Panc1 (cell line): ENCODE measurements at regions not wholly inside any gene's neighbourhood (a gene's known extent, or its start where the extent isn't known, plus 50 kb on each side); places are given as distances from the start of the nearest gene placed in this dataset.

Experiments used
- ATAC-seq: fragments of 200-7000 bp; cut with Tn5 transposase; 2 replicates; pipeline ENCODE4 v1.9.1; 2020; ENCODE audit warnings: mild to moderate bottlenecking, moderate library complexity
- BruUV-seq: library from RNA; stranded (reverse); fragments of 400-500 nt; replicated peaks from 2 replicates; lab custom pipeline; 2021; lab: Mats Ljungman, UMichigan
- CTCF ChIA-PET: fragments of 300-600 bp; sonication (Branson Sonifier 250); formaldehyde crosslinking; loops from one replicate; lab custom pipeline; 2022; ENCODE audit warnings: antibody characterized with exemption; lab: Charles Lee
- POLR2A ChIA-PET: fragments of 300-600 bp; sonication (Branson Sonifier 250); formaldehyde crosslinking; loops from one replicate; lab custom pipeline; 2022; ENCODE audit warnings: antibody characterized with exemption; lab: Charles Lee
- DNase-seq: peaks from one replicate; pipeline ENCODE4 v3.0.0-alpha.2; 2010; ENCODE audit warnings: low read depth, low spot score
- H3K27ac ChIP-seq: 2 replicates; pipeline ENCODE4 v1.5.1; 2011; ENCODE audit warnings: mild to moderate bottlenecking, low read length, inconsistent platforms
- H3K27me3 ChIP-seq: fragments of 200-500 bp; sonication (Bioruptor generic); 2 replicates; pipeline ENCODE4 v1.6.0; 2014; ENCODE audit warnings: low read length, inconsistent platforms; ENCODE audit not compliant: control insufficient read depth, insufficient read depth
- H3K36me3 ChIP-seq: fragments of 200-500 bp; sonication (Bioruptor generic); 2 replicates; pipeline ENCODE4 v1.5.1; 2014; ENCODE audit warnings: inconsistent platforms, mild to moderate bottlenecking, low read length, moderate library complexity; ENCODE audit not compliant: control insufficient read depth, insufficient read depth
- H3K4me1 ChIP-seq: 2 replicates; pipeline ENCODE4 v1.5.1; 2011; ENCODE audit warnings: inconsistent platforms, mild to moderate bottlenecking, low read length, moderate library complexity; ENCODE audit not compliant: control insufficient read depth, insufficient read depth
- H3K4me3 ChIP-seq, 2 experiments: 2 replicates each; pipeline ENCODE4 v1.5.1; 2011 to 2012; ENCODE audit warnings: low read depth in 2 of 2, low read length in 2 of 2, mild to moderate bottlenecking in 2 of 2, inconsistent platforms in 1 of 2, moderate library complexity in 1 of 2
- H3K9me3 ChIP-seq: fragments of 200-500 bp; sonication (Bioruptor generic); 2 replicates; pipeline ENCODE4 v1.5.1; 2014; ENCODE audit warnings: low read depth, mild to moderate bottlenecking, inconsistent platforms, low read length, moderate library complexity; ENCODE audit not compliant: control insufficient read depth, insufficient read depth
- CTCF ChIP-seq: fragments of 450-650 bp; IDR thresholded peaks from 2 replicates; pipeline ENCODE4 v1.5.1; 2017; ENCODE audit warnings: mild to moderate bottlenecking
- POLR2AphosphoS5 ChIP-seq: IDR thresholded peaks from 2 replicates; pipeline ENCODE4 v1.6.1; 2012; ENCODE audit warnings: mild to moderate bottlenecking, low read depth, low read length, moderate library complexity
- SIN3A ChIP-seq: IDR thresholded peaks from 2 replicates; pipeline ENCODE4 v1.6.1; 2012; ENCODE audit warnings: low read depth, mild to moderate bottlenecking, low read length, moderate library complexity, borderline replicate concordance; ENCODE audit not compliant: insufficient read depth
- TCF7L2 ChIP-seq: IDR thresholded peaks from 2 replicates; pipeline ENCODE4 v1.6.1; 2011; ENCODE audit warnings: mild to moderate bottlenecking, low read depth, low read length, inconsistent platforms
- in situ Hi-C: cut with HindIII; loops from 2 replicates; pipeline ENCODE4 v1.10.0; 2016; ENCODE audit warnings: low sequenced_read_pairs, low pct_unique_long_range_greater_than_20kb
- intact Hi-C: fragments of 100-400 bp; cut with micrococcal nuclease; formaldehyde crosslinking; loops from one replicate; pipeline ENCODE4 v1.10.0; 2022; ENCODE audit not compliant: unreplicated experiment
- TF ChIP-seq, protein P1 (sequence below), 2 experiments: IDR thresholded peaks; 2 replicates each; pipeline ENCODE4 v1.6.1; 2011 to 2012; ENCODE audit warnings: low read depth in 2 of 2, control low read depth in 1 of 2, low read length in 1 of 2, mild to moderate bottlenecking in 1 of 2, moderate library complexity in 1 of 2; ENCODE audit not compliant: insufficient read depth in 1 of 2

- Histone ChIP-seq H3K27ac (no peak overlapping the region), H3K4me3 (no peak overlapping the region), H3K27me3 (peaks cover 4% of the 10 kb centered on the region; the same call in 1 of the 2 replicates), H3K4me1 (peaks cover 5% of the 10 kb centered on the region), H3K36me3 (no peaks in the 10 kb centered on the region), H3K9me3 (no peaks in the 10 kb centered on the region)
- ChIA-PET CTCF (no interaction called here), POLR2A (no interaction called here)
- intact Hi-C loops: no loop called here
- ATAC-seq (no peak), DNase-seq (no peak)
- TF ChIP-seq SIN3A (no peak), TCF7L2 (no peak), CTCF (no peak), POLR2AphosphoS5 (no peak)
- TF ChIP-seq, protein P1, sequence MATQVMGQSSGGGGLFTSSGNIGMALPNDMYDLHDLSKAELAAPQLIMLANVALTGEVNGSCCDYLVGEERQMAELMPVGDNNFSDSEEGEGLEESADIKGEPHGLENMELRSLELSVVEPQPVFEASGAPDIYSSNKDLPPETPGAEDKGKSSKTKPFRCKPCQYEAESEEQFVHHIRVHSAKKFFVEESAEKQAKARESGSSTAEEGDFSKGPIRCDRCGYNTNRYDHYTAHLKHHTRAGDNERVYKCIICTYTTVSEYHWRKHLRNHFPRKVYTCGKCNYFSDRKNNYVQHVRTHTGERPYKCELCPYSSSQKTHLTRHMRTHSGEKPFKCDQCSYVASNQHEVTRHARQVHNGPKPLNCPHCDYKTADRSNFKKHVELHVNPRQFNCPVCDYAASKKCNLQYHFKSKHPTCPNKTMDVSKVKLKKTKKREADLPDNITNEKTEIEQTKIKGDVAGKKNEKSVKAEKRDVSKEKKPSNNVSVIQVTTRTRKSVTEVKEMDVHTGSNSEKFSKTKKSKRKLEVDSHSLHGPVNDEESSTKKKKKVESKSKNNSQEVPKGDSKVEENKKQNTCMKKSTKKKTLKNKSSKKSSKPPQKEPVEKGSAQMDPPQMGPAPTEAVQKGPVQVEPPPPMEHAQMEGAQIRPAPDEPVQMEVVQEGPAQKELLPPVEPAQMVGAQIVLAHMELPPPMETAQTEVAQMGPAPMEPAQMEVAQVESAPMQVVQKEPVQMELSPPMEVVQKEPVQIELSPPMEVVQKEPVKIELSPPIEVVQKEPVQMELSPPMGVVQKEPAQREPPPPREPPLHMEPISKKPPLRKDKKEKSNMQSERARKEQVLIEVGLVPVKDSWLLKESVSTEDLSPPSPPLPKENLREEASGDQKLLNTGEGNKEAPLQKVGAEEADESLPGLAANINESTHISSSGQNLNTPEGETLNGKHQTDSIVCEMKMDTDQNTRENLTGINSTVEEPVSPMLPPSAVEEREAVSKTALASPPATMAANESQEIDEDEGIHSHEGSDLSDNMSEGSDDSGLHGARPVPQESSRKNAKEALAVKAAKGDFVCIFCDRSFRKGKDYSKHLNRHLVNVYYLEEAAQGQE (IDR thresholded peaks at IDR 0.05; ENCODE audit: insufficient read depth in 1 of 2, low read depth in 2 of 2, low read length in 1 of 2): no peak
- no TSS peak for BruUV-seq
- in situ Hi-C loops: no loop called here
These were observed 507.5 kb upstream of the SULF2 start for GRCh38 chr20:48292806-48293205.

- peaks cover 4% of the 10 kb centered on the region; the same call in 1 of the 2 replicates for H3K27me3 ChIP-seq
- H3K27ac ChIP-seq: no peak overlapping the region
- peaks cover 5% of the 10 kb centered on the region for H3K4me1 ChIP-seq
- H3K36me3 ChIP-seq: no peaks in the 10 kb centered on the region
- intact Hi-C loops: no loop called here
- POLR2A ChIA-PET: no interaction called here
- no peak for ATAC-seq
- in situ Hi-C loops: no loop called here
- BruUV-seq: no TSS peak
- no peaks in the 10 kb centered on the region for H3K9me3 ChIP-seq
- TF ChIP-seq CTCF (no peak), SIN3A (no peak), TCF7L2 (no peak), POLR2AphosphoS5 (no peak)
- TF ChIP-seq, protein P1 (IDR thresholded peaks at IDR 0.05; ENCODE audit: insufficient read depth in 1 of 2, low read depth in 2 of 2, low read length in 1 of 2): no peak
- DNase-seq: no peak
- CTCF ChIA-PET: no interaction called here
- H3K4me3 ChIP-seq: no peak overlapping the region
These were observed 506.6 kb upstream of the SULF2 start for GRCh38 chr20:48291896-48292295.
